ENCODE measurements at regions not wholly inside any gene's neighbourhood (a gene's known extent, or its start where the extent isn't known, plus 50 kb on each side); places are given as distances from the start of the nearest gene placed in this dataset.
"Not testable (repeated sequence)": the region's sequence is repeated elsewhere in the genome, so short reads cannot be mapped to it uniquely, and the experiment has no call there.

DNA sequence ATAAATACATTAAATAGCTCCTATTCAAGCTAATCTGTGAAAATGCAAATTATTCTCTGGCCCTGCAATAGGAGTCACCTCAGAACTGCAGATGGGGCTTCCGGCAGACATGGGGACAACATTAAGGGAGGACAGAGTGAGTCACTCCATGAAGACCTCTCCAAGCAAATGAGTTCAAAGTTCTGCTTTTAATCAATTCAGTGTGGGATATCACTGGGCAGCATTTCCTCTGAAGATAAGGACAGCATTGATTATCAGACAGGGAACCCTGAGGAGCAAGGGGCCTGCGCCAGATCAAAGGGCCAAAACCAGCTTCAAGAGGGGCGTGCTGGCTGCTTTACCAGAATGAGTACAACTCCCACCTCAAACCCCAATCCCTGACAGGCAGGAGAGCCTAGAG lies 356.9 kb upstream of the KLHL29 start:
- no peak for DNase-seq (ENCODE audit: low spot score)

DNA sequence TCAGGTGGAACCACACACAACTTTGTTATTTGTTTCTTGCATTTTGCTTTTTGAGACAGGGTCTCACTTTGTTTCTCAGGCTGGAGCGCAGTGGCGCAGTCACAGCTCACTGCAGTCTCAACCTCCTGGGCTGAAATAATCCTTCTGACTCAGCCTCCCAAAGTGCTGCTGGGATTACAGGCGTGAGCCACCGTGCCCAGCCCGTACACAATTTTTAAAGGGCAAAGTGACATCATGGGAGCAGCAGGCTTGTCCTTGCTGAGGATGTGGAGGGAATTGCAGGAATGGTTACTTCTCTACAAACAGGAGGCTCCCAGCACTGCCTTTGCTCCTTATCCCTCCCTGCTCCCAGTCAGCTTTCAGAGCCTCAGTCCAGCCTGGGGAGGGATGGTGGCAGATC lies 355.9 kb upstream of the KLHL29 start:
- no peak for DNase-seq (ENCODE audit: low spot score)

DNA sequence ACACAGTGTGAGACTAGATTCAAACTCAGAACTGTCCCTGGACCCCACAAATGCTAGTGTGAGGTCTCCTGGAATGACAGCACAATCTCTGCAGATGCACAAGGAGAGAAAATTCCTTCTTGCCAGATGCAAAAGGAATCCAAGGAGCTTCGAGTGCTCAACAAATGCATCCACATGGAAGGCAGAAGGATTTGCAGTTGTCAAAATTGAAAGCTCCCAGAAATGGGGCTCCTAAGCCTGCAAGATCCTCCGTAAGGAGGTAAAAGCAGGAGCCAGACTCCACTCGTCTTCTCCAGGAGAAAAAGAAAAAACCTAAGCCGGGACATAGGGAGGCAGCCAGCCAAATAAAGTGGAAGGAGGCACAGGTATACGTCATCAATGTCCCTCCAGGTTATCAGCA lies 355.0 kb upstream of the KLHL29 start:
- no peak for DNase-seq (ENCODE audit: low spot score)

DNA sequence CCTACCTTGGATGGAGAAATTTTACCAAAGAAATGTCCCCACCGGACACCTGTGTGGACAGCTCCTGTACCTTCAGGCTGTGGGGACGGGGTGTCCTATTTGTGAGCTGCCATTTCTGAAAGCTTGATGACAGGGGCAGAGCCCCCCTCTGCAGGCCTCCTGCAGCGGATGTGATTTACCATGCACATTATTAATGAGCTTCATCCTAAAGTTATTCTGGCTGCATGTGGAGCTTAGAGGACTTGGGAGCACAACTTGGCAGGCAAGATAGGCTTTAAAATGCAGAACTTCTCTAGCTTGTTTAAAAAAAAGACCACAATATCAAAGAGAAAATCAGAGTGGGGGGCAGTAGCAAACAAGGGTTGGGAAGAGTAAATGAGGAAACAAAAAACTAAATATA lies 350.0 kb upstream of the KLHL29 start:
- no peak for DNase-seq (ENCODE audit: low spot score)

DNA sequence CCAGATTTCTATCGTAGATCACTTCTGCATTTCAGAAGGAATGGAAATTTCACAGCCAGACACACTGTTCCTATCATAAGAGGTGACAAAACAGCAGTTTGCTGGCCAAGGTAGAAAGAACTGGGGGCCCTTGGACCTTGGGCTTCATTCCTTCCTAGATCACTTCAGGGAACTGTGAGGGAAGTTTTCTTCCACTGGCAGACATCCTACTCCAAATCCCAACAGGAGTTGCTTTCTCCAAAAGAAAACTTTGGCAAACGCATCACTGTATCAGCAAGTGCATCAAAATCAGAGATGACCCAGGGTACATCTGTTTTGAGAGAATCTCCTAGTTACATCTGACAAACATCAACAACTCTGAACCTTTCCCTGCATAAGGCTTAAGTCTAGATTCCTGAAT lies 348.4 kb upstream of the KLHL29 start:
- DNase-seq (ENCODE audit: low spot score) = no peak

DNA sequence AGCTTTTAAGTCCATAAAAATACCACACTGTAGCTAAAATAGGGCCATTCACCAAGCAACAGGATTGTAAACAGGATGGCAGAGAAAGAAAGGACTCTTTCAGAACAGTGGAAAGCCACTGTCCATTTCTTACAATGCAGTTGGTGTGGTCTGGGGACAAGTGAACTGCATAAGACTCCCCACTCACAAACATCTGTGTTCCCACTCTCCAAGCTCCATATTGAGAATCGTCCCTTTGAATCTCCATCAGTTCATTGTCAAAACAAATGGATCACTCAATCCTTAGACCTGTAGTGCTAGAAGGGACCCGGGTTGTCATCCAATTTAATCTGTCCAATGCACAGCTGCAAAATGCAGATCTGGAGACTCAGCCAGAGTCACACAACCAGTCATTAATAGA lies 347.4 kb upstream of the KLHL29 start:
- no peak for DNase-seq (ENCODE audit: low spot score)

DNA sequence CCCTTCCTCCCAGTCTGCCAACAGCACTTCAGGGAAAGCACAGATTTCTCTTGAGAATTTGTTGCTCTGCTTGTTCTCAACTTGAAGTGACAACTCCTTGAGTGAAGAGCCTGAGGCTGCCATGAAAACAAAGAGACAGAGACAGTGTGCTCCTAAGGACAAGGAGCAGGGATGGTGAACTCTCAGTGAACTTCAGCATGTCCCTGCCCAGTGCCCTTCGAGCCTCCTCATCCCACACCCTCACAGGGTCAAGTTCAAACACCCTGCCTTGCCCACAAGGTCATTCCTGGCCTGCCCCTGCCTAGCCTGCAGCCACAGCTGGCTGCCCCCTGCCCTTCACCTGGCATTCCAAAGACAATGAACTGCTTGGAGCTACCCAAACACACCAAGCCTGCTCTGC lies 343.5 kb upstream of the KLHL29 start:
- DNase-seq (ENCODE audit: low spot score) = no peak

DNA sequence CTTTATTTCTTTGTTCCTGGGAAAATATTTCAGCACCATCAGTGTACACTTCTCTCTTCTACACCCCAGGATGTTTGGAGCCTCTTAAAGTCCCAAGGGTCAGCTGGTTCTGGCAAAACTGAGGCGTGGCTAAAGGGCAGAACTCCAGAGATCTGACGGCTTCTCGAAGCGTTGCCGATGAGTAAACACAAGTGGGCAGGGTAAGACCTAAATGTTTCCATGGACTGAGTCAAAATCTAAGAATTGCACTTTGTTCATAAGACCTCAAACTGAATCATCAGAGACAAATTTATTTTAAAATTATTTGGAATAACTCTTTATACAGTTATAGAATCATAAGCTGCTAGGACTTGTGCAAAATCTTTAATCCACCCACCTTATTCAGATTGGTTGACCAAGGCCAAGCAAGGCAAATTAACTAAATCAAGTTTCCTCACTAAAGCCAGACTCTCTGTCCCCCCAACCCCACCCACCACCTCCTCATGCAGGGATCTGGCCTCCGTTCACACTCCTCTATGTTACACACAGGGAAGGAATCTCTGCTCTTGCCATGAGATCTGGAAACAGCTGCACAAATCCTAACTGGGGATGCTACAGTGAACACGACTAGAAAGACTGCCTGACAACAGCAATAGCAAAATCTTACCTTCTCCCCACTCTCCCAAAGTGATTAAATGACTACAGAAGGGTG lies 342.6 kb upstream of the KLHL29 start:
- no peak for DNase-seq (ENCODE audit: low spot score)

DNA sequence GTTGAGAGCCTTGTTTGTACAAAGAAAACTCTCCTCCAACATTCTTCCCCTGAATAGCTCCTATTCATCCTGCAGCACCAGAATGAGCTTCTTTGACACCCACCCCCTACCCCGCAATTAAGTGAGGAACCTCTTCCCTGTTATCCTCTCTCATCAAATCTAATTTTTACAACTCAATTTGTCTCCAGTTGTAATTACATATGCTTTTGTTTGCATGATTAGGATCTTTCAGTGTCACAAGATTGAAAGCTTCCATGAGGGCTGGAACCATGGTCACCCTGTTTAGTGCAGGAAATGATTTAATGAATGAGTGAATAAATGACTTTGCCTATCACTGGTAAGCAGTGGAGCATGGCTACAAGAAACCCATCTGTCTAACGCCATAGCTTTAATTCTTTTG lies 334.6 kb upstream of the KLHL29 start:
- no peak for DNase-seq (ENCODE audit: low spot score)

DNA sequence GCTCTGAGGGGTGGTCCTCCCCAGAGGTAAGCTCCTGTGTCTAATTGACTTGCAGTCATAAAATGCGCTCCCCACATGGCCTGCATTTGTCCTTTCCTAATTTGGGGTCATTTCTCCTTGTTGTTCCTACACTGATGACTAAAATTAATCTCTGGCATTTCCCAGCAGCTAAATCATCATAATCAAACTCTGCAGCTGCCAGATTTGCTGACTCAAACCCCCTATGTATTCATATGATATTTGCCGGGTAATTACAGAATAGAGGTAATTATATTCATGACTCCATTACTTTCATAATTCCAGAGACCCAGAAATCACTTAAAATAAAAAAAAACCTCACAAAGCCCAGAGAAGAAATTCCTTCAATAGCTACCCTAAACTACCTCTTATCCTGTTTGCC lies 331.4 kb upstream of the KLHL29 start:
- DNase-seq (ENCODE audit: low spot score) = no peak

DNA sequence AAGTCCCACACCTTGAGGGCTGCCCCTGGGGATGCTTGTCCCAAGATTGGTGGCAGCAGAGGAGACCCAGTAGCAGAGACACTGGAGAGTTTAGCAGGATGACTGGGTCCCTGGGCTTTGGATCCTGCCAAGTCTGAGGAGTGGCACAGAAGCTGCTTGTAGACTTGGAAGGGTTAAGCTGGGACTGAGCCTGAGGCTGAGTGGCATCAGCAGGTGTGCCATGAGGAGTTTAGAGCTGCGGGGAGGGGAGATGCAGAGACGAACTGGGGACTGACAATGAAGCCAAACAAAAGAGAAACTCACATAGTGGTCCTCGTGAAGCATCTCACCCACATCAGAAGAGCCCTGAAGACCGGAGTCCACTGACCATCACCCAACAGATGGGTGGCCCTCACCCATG lies 329.7 kb upstream of the KLHL29 start:
- DNase-seq (ENCODE audit: low spot score) = no peak

DNA sequence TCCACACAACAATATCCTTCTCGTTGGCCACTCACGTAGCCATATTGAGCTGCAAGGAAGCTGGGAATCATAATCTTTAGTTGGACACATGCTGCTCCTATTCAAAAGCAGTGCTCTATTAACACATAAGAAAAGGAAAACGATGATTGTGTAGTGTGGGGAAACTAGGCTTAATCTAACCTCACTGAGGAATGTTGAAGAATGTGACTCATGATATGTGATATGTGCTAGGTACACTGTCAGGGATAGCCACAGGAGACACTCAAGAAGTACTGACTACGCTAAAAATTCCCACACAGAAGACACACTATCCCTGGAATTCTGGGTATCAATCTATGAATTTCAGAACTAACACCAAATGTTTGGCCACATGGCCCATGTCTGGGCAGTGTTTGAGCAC lies 328.1 kb upstream of the KLHL29 start:
- DNase-seq (ENCODE audit: low spot score) = not testable (repeated sequence)

DNA sequence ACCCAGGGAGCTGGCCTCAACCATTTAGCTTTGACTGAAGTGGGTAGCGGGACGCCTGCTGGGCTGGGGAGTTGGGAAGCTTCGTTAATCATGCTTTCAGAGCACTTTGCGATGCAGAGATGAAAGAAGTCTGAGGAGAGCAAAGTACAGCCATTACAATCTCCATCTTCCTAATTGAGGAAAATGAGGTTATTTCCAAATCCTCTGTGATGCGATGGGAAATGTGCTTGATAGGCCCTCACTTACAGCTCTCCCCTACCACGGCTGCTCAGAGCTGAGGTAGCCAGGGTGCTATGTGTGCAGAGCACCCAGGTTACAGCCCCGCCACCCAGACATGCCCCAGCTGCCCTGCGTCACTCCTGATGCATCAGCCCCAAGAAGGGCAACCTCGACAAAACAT lies 326.5 kb upstream of the KLHL29 start:
- DNase-seq (ENCODE audit: low spot score) = no peak

DNA sequence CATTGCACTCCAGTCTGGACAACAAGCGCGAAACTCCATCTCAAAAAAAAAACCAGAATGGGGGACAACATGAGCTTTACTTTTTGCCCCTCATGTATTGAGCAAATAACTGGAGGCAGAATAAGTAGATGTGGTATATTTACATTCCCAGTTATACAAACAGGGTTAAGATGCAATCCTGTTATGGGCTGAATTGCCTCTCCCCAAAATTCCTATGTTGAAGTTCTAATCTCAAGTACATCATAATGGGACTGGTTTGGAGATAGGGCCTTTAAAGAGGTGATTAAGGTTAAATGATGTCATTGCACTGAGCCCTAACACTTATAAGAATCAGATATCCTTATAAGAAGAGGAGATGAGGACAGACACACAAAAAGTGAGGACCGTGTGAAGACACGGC lies 319.8 kb upstream of the KLHL29 start:
- no peak for DNase-seq (ENCODE audit: low spot score)

DNA sequence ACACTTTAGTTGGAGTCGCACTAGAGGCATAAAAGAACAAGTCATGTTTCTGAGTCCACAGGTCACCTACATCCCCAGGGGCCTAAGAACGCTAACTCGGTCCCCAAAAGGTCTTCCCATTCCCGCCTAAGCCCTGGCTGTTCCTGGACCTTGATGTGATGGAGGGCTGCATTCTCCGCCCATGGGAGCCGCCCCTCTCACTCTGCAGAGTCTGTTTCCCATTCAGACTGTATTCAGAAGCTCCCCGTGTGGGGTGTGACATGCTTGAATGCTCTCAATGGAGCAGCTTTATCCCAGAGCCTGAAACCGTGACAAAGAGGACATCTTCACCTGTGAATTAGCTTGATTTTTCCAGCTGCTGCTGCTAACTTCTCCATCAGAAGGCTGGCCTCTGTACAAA lies 319.0 kb upstream of the KLHL29 start:
- no peak for DNase-seq (ENCODE audit: low spot score)

DNA sequence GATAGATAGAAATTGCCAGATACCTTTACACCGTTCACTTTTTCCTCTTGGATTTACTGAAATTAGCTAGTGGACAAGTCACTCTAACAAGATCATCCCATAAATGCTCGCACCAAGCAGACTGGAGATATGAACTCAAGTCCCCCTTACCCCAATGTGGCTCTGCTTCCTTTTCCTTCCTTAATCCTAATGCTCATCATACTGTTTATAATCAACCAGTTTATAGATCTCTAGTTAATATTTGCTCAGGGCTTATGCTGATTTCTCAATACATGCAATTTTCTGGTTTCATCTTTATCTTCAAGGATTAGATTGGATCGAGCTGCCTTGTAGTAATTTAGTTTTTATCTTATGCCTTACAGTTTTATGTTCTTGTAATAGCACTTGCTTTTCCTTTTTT lies 318.3 kb upstream of the KLHL29 start:
- DNase-seq (ENCODE audit: low spot score) = no peak

DNA sequence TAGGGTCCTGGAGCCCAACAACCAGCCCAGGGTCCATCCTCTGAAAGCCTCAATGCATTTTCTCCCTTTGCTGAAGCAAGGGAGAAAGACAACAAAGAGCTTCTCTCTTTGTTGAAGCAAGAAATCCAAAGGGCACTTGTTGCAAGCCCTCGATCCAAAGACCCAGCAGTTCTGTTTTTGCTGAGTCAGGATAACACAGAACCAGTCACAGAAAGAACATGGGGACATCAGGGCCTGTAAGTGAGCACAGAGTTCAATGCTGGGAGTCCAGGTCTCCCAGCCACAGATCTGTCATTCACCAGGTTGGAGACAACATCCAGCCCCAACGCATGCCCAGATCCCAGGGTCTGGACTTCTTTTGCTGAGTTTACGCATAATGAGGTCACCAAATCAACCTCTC lies 315.8 kb upstream of the KLHL29 start:
- no peak for DNase-seq (ENCODE audit: low spot score)

DNA sequence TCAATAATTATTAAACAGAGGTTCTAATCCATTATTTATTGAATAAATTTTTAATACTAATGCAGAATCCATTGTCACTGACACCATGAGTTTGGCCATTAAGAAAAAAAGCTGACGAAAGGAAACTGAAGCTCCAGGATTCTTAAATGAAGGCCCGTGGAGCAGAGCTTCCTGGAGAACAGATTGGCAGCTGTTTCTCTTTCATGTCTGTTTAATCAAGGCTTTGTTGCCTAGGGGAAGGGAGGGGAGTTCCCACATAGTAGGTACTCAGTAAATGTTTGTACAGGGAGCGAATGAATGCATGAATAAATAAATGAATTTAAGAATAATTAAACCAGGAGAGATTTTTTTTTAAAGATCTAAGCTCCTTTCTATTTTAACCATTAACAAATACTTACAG lies 315.1 kb upstream of the KLHL29 start:
- no peak for DNase-seq (ENCODE audit: low spot score)

DNA sequence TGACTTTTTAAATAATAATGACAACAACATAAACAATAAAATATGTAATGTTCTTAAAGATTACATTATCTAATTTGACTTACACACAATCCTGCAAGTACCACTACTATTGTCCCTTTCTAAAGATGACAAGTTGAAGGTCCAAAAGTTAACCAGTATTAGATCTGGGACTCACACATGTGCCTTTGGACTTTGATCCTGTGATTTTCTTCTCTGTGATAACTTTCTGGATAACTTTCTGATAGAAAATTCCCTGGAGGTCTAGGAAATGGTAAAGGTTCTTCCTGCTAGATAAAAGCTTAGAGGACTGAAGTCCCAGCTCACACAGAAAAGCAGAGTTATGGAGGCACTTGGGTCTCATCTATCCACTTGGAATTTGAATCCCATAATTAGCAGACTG lies 311.9 kb upstream of the KLHL29 start:
- no peak for DNase-seq (ENCODE audit: low spot score)

DNA sequence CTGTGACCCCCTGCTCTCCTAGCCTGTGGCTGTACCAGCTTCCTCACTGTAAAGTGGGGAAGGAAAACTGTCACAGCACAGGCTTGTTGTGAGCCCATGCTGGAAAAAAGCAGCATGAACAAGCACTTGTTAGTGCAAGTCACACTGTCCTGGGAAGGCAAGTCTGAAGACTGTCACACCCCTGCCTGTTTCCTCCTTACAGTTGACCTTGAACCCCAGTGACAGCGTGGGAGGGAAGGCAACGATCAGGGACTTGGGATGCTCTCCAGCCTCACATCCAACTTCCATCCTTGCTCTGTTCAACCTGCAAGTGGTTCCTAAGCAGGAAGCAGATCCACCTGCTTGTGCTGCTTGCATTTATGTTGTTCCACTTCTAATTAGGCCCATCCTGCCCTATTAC lies 311.3 kb upstream of the KLHL29 start:
- DNase-seq (ENCODE audit: low spot score) = no peak

DNA sequence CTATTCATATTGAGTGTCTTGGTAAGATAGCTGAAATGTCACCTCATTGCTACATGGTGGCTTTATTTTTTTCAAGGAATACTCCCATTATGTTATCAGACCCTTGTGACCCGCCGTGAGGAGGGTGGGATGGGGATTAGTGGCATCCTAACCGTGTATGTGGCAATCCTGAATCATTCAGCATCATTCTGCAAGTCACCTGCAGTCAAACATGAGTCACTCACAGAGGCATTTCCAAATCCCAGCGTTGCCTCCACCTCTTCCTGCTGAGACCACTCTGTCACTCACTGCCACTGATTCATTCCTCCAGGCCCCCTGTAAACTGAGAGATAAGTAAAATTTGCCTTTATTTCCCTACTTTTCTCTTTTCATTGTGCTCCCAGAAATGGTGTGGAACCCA lies 307.4 kb upstream of the KLHL29 start:
- DNase-seq (ENCODE audit: low spot score) = no peak

DNA sequence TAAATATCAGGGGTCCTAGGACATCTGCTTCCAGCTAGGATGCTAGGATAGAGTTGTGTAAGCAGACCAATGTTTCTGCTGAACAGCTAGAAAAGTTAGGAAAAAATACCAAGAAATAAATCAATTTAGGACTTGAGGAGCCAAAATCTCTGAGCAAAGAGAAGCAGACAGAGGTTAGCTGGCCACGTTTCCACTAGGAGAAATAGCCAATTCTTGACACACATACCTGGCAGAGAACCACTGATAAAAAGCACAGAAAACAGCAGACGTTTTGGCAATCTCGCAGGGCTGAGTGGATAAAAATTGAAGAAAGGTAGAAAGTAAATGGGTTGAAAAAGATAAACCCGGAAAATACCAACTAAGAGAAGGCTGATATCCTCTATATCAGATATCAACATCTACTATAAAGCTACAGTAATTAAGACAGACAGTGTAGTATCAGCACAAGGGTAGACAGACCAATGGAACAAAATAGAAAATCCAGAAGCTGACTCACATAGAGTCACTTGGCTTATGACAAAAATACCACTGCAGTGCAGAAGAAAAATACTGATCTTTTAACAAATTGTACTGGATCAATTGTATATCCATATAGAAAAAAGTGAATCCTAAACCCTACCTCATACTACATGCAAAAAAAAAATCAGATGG lies 306.1 kb upstream of the KLHL29 start:
- DNase-seq (ENCODE audit: low spot score) = no peak

DNA sequence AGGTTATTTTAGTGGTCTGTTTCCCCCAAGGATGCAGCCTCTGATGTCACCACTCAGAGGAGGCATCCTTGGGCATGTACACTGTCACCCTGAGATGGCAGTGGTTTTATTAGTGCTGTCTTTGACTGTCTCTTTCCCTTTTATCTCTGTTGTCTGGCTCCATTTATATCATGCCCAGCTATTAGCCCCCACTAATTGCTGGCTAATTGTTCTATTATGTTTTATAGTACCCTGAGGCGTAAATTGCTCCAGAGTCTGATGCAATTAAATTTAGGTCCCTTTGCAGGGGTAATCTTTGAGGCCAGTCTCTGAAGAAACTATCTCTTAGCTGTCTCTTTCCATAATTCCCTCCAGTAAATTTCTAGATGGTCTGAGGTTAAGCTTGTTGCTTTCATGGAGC lies 301.0 kb upstream of the KLHL29 start:
- no peak for DNase-seq (ENCODE audit: low spot score)

DNA sequence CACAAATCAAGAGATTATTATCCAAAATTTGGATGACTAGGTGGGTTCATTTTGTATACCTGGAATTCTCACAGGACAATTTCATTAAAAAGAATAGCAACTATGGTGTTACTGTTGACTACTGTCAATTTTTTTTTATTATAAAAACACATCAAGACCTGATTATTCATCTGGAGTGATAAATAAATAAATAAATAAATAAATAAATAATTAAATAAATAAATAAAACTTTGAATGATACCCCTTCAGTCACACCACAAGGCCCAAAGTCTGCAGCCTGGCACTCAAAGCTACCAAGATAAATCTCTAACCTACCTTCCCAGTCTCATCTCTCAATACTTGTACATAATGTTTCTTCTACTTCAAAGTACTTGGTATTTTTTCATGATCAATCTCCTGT lies 294.0 kb upstream of the KLHL29 start:
- DNase-seq (ENCODE audit: low spot score) = no peak

Data from NAMALWA (cell line).